RWPE1 (cell line): ENCODE measurements at regions not wholly inside any gene's neighbourhood (a gene's known extent, or its start where the extent isn't known, plus 50 kb on each side); places are given as distances from the start of the nearest gene placed in this dataset.

Experiments
- CTCF ChIA-PET: fragments of 350-600 bp; sonication (Branson Sonifier 250); formaldehyde crosslinking; extraction: SDS; loops from one replicate; lab custom pipeline; 2021; lab: Yijun Ruan, JAX
- POLR2A ChIA-PET: fragments of 400-600 bp; formaldehyde crosslinking; extraction: SDS; loops from one replicate; lab custom pipeline; 2020; ENCODE audit warnings: antibody characterized with exemption; ENCODE audit not compliant: low non-redundant PET; lab: Yijun Ruan, JAX
- DNase-seq: peaks from one replicate; pipeline ENCODE4 v3.0.0; 2012; ENCODE audit warnings: low spot score
- H3K27ac ChIP-seq: fragments of 450-650 bp; 2 replicates; pipeline ENCODE4 v1.5.1; 2017
- CTCF ChIP-seq: fragments of 450-650 bp; conservative IDR thresholded peaks from 2 replicates; pipeline ENCODE4 v1.5.1; 2017; ENCODE audit warnings: low read depth, mild to moderate bottlenecking

DNA sequence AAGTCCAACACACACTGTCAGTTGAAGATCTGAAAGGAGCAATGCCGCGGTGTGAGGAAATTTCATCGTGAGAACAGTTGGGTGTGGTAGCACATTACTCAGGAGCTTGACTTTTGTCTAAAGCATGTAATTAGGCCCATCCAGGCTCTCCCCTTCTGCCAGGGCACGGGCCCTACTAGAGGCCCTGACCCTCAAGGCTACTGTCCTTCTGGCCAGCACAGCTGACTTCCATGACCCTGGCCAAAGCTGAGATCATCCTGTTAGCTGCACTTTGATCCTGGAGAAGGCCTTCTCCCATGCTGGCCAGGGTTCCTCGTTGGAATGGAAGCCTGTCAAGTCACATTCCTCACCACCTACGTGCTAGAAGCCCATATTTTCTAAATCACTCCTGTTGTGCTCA lies 77.8 kb upstream of the SLC1A3 start:
- H3K27ac ChIP-seq = no peak overlapping the region
- POLR2A ChIA-PET = no interaction called here
- CTCF ChIA-PET = interaction anchor here (0.7 kb wide), 1 partner anchor 126 kb away, joined by 3 read pairs; no protein-coding TSS in a partner anchor
- no peak for DNase-seq
- no peak for TF ChIP-seq CTCF

DNA sequence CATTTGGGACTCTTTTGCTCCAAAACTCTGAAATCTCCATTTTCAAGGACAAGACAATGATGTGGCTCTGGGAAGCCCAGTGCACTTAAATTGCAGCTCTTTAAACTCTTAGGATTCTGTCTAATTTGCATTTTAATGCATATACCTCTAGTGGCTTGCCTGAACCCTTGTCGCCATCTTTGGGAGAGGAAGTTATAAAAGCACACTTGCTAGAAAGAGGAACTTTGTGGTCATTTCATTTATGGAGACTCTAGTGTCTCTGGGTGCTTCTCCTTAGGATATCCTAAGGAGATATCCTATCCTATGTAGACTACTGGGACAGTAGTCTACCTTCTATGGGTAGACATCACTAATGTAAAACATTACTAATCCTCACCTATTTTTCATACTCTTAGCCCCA lies 77.3 kb upstream of the SLC1A3 start:
- H3K27ac ChIP-seq = no peak overlapping the region
- POLR2A ChIA-PET = no interaction called here
- no peak for TF ChIP-seq CTCF
- DNase-seq = no peak
- CTCF ChIA-PET = interaction anchor here (0.7 kb wide), 2 partner anchors 85 to 127 kb away, joined by 3 to 4 read pairs; no protein-coding TSS in a partner anchor

GRCh38 chr5:36530215-36530614 lies 76.2 kb upstream of the SLC1A3 start:
- DNase-seq = no peak
- POLR2A ChIA-PET = no interaction called here

DNA sequence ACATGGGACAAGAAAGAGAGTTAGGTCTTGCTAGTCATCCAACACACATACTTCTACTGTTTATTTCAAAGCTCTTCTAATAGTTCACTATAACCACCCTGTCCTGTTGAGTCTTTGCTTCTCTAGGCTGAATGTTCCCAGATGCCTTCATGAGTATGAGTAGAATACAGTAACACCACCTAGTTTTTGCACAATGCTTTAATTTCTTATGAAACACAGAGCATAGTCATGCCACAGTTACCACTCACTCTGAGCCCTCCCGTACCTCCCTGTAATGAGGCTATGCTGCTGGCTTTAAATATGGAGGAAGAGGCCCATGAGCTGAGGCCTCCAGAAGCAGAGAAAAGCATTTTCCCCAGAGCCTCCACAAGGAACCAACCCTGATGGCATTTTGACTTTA lies 75.0 kb upstream of the SLC1A3 start:
- CTCF ChIA-PET = no interaction called here

More at GRCh38 chr5:36530215-36530614, 76.2 kb upstream of the SLC1A3 start:
- no peak for TF ChIP-seq CTCF
- CTCF ChIA-PET = no interaction called here
- H3K27ac ChIP-seq = no peak overlapping the region

DNA sequence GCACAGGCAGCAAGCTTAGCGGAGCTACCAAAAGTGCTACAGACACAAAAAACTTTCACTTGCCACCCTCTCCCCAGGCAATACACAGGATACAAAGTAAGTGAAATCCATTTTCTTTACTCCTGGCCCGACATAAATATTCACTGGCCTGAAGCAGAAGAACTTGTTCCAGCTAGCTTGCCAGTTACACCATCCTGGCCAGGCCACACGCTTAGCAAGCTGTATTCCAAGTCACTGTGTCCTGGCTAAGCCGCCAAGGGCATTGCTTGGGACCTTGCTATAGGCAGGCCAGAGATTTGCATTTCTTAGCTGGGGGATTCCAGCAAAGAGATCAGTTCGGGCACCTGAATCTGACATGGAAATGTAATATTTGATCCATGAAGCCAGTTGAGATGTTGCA lies 71.0 kb upstream of the SLC1A3 start:
- H3K27ac ChIP-seq = no peak overlapping the region
- CTCF ChIA-PET = interaction anchor here (0.5 kb wide), 1 partner anchor 22 kb away, joined by 3 read pairs; no protein-coding TSS in a partner anchor
- DNase-seq = no peak
- no peak for TF ChIP-seq CTCF
- POLR2A ChIA-PET = no interaction called here

More for the DNA sequence above, 75.0 kb upstream of the SLC1A3 start:
- H3K27ac ChIP-seq = no peak overlapping the region
- POLR2A ChIA-PET = no interaction called here
- DNase-seq = no peak
- no peak for TF ChIP-seq CTCF

- H3K27ac ChIP-seq = no peak overlapping the region
- TF ChIP-seq CTCF = no peak
- ChIA-PET CTCF (no interaction called here), POLR2A (no interaction called here)
- no peak for DNase-seq
Measured at GRCh38 chr5:36535859-36536615, 70.4 kb upstream of the SLC1A3 start.
